Esophagus (tissue), 2 donors: ENCODE measurements at regions not wholly inside any gene's neighbourhood (a gene's known extent, or its start where the extent isn't known, plus 50 kb on each side); places are given as distances from the start of the nearest gene placed in this dataset.

ENCODE experiments used
- H3K27ac ChIP-seq, 2 donors: one replicate each; pipeline ENCODE4 v1.5.1; 2013; ENCODE audit warnings: low read depth in 2 of 2, mild to moderate bottlenecking in 2 of 2, inconsistent platforms in 1 of 2, low read length in 1 of 2, moderate library complexity in 1 of 2
- H3K27me3 ChIP-seq, 2 donors: one replicate each; pipeline ENCODE4 v1.6.1; 2013; ENCODE audit warnings: low read length in 2 of 2, control low read depth in 1 of 2, mild to moderate bottlenecking in 1 of 2; ENCODE audit not compliant: insufficient read depth in 2 of 2, control insufficient read depth in 1 of 2
- H3K36me3 ChIP-seq, 2 donors: one replicate each; pipeline ENCODE4 v1.6.1; 2013; ENCODE audit warnings: low read length in 1 of 2; ENCODE audit not compliant: control insufficient read depth in 2 of 2, insufficient read depth in 2 of 2
- H3K4me1 ChIP-seq, 2 donors: one replicate each; pipeline ENCODE4 v1.6.1; 2013; ENCODE audit warnings: low read length in 1 of 2; ENCODE audit not compliant: control insufficient read depth in 2 of 2, insufficient read depth in 2 of 2
- H3K4me3 ChIP-seq, 2 donors: one replicate each; pipeline ENCODE4 v1.5.1; 2013; ENCODE audit warnings: low read length in 2 of 2, mild to moderate bottlenecking in 2 of 2, low read depth in 1 of 2, moderate library complexity in 1 of 2
- H3K9me3 ChIP-seq, 2 donors: one replicate each; pipeline ENCODE4 v1.6.1; 2013; ENCODE audit warnings: mild to moderate bottlenecking in 2 of 2, low read depth in 1 of 2, low read length in 1 of 2, moderate library complexity in 1 of 2; ENCODE audit not compliant: control insufficient read depth in 2 of 2, insufficient read depth in 1 of 2
- WGBS, 2 donors: extraction: QIAGEN DNeasy Blood & Tissue Kit; methylation state at CpG; one replicate each; pipeline ENCODE4 v1.1.7; 2013; 5-methylcytosine and 5-hydroxymethylcytosine counted together
- donor health status: healthy with polysubstance abuse.
- donor health status: Bipolar disorder and iron deficiency.

GRCh38 chr1:86650065-86650464, 54.3 kb upstream of the SH3GLB1 start:
- Histone ChIP-seq H3K4me1 (no peaks in the 10 kb centered on the region), H3K9me3 (no peaks in the 10 kb centered on the region), H3K27me3 (no peaks in the 10 kb centered on the region), H3K36me3 (no peaks in the 10 kb centered on the region), H3K27ac (no peak overlapping the region), H3K4me3 (no peak overlapping the region)
- 62 to 65% methylated on average over 5 of the region's 5 CpGs for WGBS, 2 donors
